HS-27A (cell line): ENCODE measurements at regions not wholly inside any gene's neighbourhood (a gene's known extent, or its start where the extent isn't known, plus 50 kb on each side); places are given as distances from the start of the nearest gene placed in this dataset.

Experiments
- DNase-seq: peaks from one replicate; pipeline ENCODE4 v3.0.0-alpha.2; 2012; ENCODE audit warnings: low read depth, missing footprints

DNA sequence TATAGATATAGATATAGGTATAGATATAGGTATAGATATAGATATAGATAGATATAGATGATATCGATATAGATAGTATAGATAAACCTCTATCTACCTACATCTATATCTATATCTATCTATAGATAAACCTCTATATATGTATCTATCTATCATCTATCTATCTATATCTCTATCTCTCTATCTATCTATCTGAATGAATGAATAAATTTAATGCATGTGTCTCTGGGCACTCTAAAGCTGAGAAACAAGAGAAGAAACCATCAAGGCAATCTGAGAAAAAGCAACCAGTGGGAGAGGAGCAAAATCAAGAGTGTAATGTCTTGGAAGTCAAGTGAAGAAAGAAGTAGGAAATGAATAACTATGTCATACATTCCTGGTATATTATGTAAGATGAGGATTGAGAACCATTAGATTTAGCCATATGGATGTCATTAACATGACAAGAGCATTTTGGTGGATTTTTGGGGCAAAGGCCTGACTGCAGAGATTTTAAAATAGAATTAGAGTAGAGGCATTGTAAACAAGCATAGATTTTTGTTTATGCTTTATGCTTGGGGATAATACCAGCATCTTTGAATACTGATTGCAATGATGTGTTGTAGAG lies 1262.7 kb upstream of the MIR17HG start:
- DNase-seq = no peak

DNA sequence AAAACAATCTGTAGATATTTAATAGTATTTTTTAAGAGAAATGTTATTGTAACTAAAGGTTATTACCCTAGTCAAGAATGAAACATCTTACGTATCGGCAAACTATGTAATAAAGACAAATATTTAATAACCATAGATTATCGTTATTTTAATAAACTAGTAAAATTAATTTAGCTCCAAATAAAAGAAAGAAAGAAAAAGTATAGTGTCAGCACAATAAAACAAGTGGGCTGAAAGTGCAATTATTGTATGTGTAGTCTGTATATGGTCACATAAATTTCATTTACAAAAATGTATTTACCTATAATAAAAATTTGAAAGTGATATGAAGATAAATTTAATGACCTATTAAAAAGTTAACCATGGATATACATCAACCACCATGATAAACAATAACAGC lies 1258.4 kb upstream of the MIR17HG start:
- DNase-seq = no peak

DNA sequence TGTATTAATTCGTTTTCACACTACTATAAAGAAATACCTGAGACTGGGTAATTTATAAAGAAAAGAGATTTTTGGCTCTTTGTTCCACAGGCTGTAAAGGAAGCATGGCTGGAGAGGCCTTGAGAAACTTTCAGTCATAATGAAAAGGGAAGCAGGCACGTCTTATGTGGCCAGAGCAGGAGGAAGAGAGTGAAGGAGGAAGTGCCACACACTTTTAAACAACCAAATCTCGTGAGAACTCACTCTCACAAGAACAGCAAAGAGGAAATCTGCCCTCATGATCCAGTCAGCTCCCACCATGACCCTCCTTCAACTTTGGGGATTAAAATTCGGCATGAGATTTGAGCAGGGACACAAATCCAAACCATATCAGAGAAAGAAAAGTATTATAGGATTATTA lies 1255.9 kb upstream of the MIR17HG start:
- DNase-seq = no peak

DNA sequence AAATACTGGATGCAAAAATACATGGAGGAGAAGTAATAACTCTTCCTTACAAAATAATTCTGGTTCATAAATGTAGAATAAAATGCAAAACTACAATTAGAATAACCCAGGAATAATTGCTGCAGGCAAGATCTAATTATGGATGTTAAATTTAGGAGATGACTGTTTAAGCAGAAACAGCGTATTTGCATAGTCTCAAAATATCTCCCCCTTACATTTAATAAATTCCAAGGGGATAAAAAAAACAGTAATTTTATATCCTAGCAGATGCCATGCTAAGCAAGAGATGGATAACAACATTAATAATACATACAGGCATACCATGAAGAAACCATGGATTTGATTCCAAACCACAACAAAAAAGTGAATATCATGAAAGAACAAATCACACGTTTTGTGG lies 1253.1 kb upstream of the MIR17HG start:
- DNase-seq = no peak

DNA sequence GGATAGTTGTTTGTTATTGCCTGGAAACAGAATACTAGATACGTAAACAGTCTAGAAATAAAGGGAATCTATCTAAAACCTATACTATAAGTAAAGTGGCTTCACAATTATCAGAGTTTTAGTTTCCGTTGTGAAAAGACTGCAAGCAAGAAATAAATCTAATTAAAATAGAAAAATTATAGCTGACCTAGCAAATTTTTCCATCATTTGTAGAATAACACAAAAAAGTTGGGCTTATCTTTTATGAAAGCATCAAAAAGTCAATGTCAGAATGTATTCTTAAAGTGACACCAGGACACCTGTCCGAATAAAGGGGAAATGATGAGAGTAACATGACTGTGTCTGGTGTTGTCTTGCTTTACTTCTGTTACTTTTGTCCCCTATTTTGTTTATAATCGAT lies 1248.9 kb upstream of the MIR17HG start:
- DNase-seq = no peak

DNA sequence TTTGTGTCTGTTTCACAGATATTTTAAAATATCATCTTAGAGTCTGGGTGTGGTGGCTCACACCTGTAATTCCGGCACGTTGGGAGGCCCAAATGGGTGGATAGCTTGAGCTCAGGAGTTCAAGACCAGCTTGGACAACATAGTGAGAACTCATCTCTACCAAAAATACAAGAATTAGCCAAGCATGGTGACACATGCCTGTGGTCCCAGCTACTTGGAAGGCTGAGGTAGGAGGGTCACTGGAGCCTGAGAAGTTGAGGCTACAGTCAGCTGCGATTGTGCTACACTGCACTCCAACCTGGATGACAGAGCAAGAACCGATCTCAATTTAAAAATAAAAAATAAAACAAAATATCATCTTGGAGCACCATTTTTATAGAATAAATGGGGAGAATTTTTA lies 1247.6 kb upstream of the MIR17HG start:
- DNase-seq = no peak

DNA sequence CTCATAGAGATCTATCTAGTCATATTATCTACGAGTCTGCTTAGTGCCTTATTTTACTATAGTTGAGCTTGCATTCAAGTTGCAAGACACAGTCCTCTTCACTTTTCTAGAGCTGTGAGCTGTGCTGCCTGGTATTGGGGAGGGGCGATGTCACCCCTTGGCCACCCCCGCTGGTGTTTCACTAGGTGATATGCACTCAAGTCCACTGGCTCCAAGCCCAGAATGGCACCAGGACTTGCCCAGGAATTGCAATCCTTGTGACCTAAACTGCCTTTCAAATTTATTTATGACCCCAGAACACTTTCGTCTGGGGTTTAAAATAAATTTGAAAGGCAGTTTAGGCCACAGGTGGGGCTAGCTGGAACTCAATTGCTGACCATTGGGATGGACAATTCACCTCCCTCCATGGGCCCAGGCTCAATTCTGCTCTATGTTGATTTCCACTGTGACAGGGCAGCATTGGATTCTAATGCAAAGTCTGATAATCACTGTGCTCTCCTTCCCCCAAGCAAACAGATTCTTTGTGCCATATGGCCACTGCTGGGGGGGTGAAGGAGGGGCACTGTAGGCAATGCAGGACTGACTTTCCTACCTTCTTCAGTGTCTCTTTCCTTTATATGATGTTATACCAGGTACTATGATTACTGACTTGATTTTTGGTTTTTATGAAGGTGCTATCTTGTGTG lies 1244.2 kb upstream of the MIR17HG start:
- DNase-seq = no peak

DNA sequence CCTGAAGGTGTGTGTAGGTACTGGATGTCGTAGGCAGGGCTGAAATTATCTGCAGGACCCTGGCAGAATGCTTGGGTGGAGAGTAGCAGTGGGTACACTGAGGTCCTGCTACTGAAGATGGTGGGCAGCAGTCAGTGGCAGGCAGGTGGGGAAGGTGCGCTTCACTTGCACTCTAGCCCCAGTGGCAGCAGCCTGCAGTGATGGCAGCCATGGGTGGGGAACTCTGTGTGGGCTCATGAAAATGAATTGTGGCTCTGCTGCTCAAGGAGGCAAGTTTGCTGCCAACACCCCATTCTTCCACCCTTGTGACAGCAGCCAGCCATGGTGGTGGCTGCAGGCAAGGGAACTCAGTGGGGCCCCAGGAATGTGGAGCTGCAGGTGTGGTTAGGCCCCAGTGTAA lies 1242.7 kb upstream of the MIR17HG start:
- DNase-seq = no peak

DNA sequence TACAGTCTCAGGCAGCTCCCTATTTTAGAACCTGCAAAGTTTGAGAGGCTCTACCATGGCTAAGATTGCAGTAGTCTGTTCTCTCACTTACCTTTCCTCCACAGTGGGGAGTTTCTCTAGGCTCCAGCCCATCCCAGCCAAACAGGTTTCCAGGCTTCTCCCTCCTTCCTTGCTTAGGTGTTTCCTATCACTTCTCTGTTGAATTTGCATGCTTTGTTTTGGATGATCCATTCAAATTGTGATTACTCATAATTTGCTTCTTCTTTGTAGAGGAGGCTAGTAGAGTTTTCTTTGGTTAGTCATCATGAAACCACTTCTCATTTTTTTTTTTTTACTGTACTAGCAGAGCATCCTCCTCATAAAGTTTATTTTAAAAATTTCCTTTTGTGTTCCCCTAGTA lies 1242.2 kb upstream of the MIR17HG start:
- DNase-seq = no peak

DNA sequence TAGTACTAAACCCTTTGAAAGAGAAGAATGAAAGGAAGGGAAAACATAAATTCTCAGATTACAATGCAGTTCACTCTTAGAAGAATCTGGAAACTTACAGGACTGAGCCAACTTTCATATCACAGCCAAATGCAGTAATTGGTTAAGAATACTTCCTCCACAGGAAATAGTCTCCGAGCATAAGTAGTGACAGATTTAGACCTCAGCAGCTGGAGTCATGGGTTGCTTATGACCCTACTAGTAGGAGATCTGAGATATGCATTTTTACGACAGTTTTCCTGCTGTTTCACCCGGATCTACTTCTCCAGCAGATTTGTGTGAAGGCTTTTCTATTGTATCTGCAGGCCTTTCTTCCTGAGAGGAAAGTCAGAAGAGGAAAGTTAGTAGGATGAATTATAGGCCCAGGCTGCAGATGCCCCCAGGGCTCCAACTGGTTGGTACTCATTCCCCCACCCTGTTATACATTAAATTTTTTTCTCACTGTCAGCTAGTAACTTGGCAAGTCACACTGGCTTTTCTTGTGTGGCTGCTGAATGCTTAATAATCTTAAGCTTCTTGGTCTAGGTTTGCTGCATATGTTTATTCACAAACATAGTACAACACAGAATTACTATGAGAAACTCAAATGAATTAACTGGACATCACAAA lies 1241.5 kb upstream of the MIR17HG start:
- DNase-seq = no peak

DNA sequence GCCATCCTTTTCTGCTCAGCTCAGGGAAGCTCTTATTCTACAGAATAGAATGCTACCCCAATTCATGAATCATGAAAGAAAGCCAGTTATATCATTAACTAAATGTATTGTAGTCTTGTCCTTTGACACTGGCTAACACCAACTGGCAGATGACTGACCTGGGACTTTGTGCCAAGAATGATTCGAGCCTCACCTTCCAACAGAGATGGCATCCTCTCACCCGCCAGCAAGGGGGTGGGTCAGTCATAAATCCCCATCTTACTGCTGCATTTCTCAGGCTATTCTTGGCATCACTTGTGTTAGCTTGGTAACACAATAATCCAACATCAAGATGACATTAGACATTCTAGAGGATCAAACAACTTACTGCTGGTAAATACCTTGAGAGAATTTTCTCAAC lies 1239.8 kb upstream of the MIR17HG start:
- no peak for DNase-seq

DNA sequence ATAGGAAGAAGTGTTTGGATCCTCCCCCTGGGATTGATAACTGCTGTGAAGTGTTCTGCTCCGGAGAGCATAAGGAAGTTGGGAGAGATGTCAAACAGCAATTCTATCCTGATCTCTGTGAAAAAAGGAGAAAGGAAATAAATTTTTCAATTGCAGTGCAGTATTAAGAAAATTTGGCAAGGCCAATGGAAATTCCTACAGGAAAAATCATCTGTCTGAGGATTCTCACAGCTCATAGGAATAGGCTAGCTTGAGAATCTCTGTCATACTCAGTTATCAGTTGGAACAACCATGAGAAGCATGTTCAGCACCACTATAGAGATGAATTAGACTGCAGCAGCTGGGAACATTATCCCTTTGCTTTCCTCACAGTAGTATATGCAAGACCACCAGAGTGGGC lies 1238.9 kb upstream of the MIR17HG start:
- no peak for DNase-seq

DNA sequence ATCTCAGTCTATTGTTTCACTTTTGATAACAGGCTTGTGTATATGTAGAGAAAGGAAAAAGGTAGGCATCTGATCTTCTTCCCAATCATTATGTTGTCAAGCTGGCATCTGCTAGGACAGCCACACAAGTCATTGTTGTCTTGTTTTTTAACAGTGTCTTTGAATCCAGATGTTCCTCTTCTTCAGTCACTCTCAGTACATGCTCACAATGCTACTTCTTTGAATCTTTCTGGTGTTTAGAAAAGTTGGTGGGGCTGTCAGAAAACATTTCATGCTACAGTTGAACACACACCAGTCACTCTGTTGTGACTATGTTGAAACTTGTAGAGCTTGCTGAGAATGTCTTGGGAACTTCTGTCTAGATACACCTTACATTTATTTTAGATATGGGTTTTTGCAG lies 1231.4 kb upstream of the MIR17HG start:
- DNase-seq = no peak

DNA sequence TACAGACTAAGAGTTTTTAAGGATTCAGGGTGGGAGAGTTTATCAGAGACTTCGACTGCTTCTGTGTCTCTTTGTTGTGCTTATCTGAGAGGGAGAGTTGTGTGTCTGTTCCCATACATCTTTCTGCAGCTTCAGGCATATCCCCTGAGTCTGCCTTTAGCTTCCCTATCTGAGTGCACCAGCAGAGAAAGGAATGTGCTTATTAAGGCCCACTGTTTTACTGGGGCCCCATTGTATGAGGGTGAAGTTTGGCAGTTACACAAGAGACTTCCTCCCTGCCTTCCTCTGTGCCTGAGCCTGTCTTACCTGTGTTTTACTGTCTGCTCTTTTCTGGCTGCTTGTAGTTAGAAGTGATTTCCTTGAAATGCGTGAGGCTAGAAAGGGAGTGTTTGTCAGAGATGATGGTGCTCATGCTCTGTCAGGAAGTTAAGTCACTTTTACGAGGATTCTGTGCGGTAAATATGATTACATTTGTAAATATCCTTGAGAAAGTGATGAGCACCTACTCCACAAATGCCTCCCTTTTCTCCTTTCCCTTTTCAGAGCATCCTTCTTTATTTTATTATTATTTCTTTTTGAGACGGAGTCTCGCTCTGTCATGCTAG lies 1228.9 kb upstream of the MIR17HG start:
- DNase-seq = no peak

DNA sequence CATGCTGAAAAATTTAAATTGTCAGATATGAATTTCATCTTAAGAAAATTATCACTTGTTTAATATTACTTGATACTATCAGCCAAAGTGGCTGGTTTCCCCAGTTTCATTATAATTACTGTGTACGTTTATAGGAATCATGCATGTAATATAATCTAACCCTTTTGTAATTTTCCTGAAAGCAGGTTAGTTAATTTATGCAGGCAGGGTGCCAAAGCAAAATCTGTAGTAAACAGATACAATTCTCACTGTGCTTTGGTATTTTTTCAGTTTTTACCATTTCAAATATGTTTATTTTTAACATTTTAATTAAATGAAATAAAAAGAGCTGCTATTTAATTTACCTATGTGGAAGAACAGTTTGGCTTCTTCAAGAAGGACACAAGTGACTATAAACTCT lies 1227.5 kb upstream of the MIR17HG start:
- no peak for DNase-seq

DNA sequence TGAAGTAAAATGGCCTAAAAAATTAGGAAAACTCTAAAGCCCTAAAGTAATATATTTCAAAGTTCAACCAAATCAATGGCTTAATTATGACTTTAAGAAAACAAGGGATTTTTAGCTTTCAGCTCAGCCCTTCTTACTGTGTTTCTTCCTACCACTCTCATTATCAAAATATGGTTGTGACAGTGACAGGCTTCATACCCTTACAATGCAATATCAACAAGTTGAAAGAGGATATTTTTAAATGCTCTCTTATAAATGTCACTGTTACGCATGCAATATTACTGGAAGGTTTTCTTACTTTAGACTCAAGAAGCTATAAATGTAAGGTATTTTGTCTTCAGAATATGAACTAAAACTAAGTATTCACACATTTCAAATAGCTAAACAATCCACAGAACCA lies 1225.7 kb upstream of the MIR17HG start:
- no peak for DNase-seq

DNA sequence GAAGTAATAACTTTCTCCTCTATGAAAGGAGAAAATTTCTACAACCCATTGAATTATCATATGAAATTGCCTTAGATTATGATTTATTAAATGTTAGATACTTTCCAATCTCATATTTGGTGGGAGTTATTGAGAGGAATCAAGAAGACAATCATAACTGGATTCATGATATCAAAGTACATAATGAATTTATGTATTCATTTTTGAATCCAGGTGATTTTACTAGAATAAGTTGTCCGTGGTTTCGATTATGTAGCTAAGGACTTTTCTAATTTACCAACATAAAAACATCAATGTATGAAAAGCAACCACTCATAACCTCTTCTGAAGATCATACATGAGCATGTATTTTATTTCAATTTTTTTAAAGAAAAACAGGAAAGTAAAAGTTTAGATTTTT lies 1225.0 kb upstream of the MIR17HG start:
- no peak for DNase-seq

DNA sequence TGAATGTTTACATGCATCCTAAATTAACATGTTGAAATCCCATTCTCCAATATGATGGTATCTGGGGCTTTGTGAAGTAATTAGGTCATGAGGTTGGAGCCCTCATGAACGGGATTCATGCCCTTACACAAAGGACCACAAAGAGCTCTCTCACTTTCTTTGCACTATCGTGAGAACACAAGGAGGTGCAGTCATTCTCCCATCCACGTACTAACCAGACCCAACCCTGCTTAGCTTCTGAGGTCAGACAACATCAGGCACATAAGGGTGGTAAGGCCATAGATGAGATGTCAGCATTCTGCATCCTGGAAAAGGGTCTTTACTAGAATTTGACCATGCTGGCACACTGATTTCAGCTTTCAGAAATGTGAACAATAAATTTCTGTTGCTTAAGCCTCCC lies 1211.9 kb upstream of the MIR17HG start:
- no peak for DNase-seq

DNA sequence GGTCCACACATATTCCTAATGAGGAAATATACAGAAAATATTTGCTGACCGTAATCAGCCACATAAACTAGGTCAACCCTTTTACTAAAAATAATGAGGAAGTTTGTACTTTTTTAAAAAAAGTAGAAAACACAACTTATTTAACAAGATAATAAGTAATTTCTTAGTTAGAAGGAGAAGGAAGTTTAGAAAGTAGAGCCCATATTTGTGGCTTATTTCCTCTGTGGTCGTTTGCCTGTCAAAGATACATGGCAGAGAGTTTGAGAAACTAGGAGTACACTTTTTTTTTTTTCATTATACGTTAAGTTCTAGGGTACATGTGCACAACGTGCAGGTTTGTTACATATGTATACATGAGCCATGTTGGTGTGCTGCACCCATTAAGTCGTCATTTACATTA lies 1205.2 kb upstream of the MIR17HG start:
- no peak for DNase-seq

DNA sequence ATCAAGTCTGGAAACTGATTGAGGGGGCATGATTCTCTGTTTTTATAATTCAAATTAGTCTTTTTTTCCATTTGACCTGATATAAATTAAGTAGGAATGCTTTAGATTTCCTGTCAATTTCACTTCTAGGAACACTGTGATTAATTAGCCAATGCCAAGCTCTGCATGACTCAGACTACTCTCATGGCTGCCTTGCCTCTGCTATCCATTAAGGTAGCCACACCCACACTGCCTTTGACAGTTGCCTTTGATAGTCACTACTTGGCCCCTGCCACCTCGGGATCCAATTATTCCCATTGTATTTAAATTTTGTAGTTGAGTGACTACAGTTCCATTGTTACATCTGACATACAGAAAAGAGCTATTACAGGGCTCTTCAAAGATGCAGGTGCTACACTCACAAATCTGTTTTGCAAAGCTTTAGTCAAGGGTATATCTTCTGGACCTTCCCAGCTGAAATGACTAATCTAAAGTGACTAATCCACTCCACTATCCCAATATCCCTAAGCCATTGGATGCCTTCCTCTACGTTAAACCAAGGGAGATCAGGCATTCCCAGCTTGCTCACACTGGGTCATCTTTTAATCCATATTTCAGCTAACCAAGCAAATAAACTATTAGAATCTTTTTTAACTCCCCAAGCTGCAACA lies 1193.1 kb upstream of the MIR17HG start:
- no peak for DNase-seq

DNA sequence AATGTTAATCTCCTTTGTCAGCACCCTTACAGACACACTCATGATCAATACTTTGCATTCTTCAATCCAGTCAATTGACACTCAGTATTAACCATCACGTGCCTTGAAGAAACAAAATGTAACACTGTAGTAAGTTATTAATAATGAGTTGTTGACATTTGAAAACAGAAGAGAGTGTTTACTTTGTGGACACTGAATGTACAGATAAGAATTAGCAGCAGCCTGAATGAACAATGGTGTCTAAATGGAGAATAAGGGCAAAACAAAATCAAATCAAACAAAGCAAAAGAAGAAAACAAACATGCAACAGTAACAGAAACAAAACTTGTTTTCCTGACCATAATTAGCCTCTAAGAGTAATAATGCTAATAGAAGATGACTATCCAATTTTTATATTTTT lies 1191.1 kb upstream of the MIR17HG start:
- DNase-seq = no peak

DNA sequence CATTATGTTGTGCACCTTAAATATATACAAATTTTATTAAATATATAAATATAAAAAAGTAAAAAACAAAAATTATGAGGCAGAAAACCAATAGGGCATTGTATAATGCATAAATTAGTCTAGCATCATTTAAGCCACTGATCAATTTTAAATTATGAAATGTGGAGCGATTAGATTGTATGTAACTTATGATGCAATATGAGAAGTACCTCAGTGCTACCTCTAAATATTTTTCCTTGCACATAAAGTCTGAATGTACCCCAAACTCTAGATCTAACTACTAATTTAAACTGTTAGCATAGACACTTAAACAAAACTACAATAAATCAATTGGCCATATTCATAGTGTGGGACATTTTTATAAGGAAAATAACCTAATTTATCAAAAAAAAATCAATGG lies 1178.5 kb upstream of the MIR17HG start:
- DNase-seq = no peak

DNA sequence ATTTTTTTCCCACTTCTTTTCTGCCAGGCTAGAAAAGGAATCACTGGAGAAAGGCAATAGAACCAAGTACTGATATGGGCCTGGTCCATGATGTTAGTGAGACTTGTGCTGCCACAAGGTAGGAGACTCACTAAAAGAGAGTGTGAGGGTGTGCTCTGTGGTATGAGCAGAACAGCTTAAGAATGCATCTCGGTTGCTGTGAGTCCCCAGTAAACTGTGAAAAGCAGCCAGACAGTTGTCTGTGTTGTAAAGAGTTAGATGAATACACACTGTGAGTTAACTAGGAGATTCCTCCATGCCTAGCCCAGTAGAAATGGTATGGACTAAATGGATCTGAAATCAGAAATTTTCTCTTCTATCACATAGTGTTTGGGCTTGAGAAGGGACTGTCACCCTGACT lies 1177.3 kb upstream of the MIR17HG start:
- DNase-seq = no peak
